T-helper 1 cell (primary cell): ENCODE measurements at regions not wholly inside any gene's neighbourhood (a gene's known extent, or its start where the extent isn't known, plus 50 kb on each side); places are given as distances from the start of the nearest gene placed in this dataset.

ENCODE experiments used
- DNase-seq, 5 donors: peaks; one replicate each; pipeline ENCODE4 v3.0.0-alpha.2; 2012 to 2020

DNA sequence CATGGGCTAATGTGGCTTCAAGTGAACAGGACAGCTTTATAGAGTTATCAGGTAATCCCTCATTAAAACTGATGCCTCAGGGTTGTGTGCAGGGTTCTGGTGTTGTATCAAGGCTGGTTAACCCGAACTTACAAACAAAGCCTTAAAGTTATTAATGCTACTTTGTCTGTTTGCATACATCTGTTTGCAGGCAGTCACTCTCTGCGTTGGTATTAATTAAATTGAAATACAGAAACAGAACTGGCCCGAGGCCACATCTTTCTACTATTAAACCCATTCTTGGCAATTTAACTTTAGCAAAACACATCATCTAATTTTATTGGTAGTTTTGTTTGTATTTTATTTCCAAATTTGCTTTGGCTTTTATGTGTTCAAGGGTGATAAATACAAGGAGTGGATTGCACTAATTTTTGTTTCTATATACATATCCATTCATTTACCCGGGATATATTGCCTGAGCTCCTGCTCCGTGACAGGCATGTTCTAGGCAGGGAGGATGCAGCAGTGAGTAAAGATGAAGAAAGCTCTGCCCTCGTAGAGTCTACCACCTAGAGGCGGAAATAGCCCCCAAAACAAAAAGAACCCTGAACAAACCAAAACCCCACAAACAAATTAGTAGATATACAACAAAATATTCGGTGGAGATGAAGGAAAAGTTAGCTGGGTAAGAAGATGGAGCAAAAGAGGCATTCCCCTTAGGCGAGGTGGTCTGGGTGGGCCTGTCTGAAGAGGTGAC lies 164.2 kb downstream of the MACROH2A1 start:
- no peak for DNase-seq

DNA sequence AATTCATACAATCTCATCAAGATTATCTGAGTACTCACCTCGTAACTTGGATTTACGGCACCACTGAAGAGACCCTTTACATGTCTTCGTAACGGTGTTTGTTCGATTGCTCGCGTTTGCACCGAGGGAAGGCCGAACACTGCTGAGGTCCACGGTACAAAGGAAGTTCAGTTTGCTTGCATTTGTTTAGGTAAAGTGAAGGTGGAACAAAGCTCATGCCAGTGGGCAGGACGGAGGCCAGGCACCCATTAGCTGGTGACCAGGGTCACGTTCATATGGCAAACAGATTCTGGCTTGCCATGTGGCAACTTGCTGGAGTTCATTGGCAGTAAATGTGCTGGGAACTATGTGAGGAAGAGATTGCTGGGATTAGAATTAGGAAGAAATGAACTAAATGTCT lies 164.8 kb downstream of the MACROH2A1 start:
- no peak for DNase-seq

DNA sequence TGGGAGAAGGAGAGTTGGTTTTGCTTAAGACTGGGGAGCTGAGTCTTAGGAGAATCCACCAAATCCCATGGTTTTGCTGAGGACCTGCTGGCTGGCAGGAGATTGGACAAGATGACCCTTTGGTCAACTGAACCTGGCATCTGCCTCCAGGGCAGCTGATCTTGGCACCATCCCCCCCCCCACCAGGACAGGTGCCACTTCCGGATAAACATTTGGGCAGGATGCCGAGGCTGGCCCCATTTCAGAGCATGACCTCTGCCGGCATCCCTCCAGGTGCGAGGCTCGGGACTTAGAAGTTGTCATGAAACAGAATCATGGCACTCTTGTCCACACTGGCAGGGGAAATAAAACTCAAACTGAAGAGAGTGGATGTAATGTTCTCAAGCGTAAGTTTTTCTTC lies 165.6 kb downstream of the MACROH2A1 start:
- DNase-seq, result no peak

DNA sequence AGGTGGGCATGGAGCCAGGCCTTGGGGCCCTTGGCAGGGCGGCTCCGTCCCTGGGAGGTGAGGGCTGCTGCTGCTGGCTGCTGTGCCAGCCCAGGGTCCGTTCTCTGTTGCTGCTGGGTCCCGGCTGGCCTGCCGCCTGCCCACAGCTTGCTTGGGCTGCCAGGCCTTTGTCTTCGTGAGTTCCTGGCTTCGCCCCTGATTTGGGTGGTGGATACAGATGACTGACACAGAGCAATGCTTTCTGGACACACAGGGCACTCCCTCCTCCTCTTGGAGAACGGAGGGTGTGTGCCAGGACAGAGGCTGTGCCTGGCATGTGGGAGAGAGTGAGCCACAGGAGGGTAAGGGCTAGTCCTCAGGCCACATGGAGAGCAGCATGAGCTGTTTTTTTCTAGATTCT lies 166.1 kb downstream of the MACROH2A1 start:
- no peak for DNase-seq

DNA sequence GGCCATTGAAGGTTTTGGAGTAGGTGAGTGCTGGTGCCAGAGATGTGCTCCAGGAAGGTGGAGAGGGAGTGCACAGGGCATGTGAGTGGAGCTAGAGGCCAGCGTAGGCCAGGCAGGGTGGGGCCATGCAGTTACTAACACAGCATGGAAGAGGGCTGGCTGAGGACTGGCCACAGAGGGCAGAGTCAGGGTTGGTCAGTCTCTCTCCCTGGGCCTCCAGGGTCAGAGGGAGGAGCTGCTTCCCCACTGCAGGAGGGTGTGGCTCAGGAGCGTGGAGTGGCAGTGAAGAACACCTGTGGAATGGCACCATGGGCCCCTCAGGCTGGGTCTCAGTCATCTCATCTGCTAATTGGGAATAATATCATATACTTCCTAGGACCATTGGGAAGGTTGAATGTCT lies 167.7 kb downstream of the MACROH2A1 start:
- no peak for DNase-seq

DNA sequence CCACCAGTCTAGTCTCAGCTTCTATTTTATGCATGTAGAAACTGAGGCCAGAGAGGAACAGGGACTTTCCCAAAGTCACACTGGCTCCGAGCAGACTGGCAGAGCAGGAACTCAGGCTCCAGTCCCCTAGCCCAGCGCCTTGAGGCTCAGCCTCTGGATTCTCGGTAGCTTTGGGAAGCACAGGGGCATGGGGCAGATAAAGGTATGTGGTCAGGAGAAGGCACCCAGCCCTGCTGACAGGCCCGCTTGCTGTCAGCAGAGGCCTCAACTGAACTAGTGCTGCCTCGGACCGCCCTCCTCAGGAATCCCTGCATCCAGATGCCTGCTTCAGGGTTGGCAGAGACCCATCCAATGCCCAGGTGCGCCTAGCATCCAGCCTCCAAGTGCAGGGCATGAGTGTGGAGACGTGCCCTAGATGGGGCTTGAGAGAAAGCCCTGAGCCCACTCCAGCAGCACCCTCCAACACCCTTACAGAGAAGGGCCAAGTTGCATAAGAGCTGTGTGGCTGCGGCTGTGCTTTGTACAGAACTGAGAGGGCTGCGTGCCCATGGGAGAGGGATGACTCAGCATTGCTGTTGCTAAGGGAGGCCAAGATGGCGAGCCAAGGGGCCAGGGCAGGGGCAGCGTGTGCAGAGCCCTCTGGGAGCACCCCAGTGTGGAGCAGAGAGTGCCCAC lies 168.6 kb downstream of the MACROH2A1 start:
- no peak for DNase-seq

DNA sequence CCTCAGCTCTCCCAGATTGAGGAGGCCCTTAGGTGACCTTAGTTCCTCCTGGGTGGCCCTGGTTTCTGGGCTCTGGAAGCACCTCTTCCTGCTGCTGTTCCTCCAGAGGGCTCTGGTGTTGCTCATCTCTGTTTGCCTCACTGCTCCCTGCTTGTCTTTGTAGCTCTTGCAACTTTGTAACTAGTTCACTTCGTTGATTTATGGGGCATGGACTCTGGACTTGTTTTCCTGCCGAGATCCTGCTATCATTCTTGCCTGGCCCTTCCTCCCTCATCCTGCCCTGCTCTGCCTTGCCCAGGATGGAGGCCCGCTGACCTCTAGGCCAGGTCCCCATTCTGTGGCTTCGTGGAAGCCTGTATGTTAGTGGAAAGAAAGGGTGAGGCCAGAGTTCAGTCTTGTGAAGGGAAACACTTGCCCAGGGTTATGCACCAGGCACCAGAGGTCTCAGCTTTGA lies 169.3 kb downstream of the MACROH2A1 start:
- no peak for DNase-seq

DNA sequence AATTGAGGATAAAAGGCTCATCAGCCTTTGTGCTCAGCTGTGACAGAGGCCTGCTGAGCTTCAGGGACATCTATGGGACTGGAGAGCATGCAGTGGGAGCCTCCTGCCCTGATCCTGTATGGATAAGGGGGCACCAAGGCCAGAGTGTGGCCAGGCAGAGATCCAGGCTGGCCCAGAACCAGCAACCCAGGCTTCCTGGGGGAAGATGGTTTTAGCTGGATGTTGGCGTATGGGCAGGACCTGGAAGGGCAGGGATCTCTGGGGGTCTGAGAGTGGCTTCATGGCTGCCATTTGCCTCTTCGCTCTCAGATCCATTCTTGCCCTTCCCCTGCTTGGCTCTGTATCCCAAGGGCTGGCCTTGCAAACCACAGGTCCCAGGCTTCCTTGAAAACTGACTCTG lies 169.9 kb downstream of the MACROH2A1 start:
- no peak for DNase-seq

DNA sequence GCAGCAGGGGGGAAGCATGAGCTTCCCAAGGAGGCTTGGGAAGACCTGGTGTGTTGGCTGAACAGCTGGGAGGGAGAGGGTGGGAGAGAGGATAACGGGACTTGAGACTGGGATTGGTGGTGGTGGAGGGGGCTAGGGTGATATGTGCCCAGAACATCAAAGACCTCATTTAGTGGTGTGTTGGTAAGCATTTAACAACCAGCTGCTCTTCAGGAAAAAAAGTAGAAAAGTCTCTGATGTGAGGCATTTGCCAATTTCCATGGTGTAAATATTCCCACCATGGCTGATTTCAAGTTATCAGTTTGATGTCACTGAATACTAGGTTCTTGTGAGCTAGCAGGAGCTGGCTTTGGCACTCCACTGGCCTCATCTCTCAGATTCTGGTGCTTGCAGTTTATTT lies 170.8 kb downstream of the MACROH2A1 start:
- no peak for DNase-seq

DNA sequence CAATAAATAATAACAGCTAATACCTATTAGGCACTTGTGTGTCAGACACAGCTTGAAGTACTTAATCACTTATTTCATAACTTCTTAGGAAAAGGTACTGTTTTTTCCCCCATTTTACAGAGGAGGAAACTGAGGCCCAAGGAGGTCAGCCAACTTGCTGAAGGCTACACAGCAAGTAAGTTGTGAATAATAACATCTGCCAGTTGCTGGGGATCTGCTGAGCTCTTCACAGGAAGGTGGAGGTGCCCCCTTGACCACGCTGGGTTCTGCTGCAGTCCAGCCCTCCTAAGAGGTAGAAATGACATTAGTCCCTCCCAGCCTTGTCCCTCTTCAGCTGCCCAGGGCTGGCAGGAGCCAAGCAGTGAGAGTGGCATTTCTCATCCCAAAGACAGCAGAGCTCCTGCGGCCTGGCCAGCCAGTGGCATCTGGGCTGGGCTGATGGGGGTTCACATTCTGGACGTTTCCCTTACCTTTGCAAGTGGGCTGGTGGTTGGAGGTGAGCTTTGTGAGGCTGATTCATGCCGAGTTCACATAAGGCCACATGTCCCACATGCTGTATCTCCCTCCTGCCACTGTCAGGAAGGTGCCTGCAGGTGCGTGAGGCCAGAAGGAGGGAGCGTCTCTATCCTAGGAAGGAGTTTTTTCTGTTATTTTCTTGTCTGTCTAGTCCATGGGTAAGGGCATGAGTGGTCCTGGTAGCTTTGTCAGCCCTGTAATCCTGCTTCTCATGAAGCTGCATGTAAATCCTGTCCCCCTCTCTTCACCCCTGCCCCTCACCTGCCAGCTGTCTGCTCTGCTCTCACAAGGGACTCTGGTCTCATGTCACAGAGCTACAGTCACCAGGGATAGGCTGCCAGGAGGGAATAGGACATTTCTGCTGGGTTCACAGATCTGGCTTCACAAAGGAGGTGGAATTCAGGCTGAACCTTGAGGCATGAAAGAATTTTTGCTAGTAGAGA lies 171.7 kb downstream of the MACROH2A1 start:
- no peak for DNase-seq

DNA sequence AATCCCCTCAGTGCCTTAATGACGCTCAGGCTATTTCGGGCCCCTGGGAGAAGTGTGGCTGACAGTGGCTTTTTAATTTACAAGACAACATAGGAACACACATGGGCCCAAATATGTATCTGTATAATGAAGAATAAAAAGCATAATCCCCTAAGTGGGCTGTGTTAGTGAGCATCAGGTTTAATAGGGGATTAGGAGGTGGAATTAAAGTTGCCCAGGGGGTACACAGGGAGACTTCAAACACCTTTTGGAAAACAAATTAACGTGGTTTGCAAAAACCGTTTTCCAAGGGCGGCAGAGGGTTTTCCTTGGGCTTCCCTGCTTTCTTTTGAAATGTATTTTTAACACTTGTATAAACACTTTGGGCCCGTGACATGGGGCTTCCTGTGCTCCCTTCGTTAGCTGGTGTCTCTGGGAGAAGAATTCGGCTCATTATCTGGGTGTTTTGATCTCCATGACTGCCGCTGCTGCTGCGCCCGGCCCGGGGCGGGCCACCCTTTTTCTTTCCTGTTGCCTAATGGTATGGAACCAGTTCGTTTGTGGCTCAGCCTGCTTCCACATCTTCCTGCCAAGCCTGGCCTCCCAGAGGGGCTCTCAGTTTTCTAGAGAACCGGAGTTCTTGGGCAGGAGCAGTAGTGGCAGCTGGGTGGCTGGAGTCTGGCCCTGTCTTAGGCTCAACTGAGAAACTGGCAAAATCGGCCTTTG lies 173.0 kb downstream of the MACROH2A1 start:
- no peak for DNase-seq

DNA sequence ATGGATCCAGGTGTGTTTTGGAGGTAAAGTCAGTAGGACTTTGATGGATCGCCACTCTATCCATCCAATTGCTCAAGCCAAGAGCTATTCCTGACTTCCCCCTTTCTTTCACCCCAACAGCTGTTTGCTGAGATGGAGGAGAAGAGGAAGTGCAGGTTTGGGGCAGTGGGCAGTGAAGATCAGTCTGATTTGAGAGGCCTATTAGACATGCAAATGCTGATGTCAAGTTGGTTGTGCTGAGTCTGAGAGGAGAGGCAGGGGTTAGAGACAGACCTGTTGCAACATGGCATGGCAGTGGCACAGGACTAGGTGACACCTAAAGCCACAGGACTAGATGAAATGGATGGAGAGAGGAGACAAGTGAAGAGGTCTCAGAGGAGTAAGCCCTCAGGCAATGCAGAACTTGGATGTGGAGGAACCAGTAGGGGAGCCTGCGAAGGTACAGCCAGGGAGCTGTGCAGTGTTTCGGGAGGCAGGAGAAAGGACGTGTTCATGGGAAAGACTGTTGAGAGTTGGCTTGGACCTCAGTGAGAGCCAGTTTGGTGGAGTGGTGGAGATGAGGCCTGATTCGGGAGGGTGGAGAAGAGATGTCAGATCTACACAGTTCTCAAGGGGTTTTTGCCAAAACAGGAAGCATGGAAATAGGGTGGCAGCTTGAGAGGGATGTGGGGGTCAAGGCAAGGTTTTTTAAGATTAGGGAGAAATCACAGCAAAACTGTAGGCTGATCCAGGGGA lies 175.0 kb downstream of the MACROH2A1 start:
- no peak for DNase-seq

DNA sequence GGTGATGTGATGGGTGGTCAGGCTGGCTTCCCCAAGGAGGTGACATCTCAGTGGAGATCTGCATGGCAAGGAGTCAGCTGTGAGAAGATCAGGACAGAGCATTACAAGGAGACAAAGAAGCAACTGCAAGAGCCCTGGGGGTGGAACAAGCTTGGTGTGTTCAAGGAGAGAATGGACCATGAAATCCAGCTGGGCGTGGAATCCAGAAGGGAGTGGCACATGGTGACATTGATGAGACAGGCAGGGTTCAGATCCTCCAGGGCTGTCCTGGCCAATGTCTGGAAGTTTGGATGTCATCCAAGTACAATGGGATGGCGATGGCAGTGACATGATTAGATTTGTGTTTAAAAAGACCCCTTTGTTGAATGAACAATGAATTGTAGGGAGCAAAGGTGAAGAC lies 175.6 kb downstream of the MACROH2A1 start:
- DNase-seq, result no peak

DNA sequence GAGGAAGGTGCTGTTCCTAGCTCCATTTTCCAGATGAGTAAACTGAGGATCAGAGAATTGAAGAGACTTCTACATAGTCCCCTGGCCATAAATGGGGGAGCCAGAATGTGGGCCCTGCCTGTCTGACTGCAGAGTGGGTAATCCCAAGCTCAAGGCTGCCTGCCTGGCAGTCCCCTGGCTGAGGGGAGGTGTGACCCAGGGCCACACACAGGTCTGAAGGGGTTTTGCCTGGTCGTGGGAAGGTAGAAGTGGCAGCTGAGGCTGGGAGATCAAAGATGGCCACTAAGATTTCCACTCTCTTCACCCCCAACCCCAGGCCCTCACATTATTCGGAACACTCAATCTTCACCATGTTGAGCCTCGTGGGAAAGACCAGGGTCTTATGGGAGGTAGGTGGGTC lies 176.3 kb downstream of the MACROH2A1 start:
- no peak for DNase-seq

DNA sequence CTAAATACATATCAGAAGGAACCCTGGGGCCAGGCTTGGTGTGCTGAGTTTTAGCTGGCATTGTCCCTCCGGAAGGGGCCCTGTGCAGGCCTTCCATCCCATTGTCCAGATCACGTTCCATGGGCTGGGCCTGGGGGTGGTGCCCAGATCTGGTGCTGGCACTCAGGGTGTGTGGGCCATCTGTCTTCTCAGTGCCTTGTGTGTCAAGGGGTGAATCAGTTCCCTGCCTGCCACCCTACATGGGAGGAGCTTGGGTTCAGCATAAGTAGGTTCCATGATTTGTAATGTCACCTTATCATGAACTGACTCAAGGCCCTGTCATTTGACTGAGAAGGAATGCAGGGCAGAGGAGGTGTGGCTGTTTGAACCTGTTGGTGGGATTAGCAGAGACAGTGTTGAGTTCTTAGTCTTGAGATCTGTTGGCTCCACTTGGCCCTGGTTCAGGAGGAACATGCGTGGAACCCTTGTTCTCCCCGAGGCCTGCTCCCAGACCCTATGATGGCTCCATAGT lies 176.8 kb downstream of the MACROH2A1 start:
- no peak for DNase-seq

DNA sequence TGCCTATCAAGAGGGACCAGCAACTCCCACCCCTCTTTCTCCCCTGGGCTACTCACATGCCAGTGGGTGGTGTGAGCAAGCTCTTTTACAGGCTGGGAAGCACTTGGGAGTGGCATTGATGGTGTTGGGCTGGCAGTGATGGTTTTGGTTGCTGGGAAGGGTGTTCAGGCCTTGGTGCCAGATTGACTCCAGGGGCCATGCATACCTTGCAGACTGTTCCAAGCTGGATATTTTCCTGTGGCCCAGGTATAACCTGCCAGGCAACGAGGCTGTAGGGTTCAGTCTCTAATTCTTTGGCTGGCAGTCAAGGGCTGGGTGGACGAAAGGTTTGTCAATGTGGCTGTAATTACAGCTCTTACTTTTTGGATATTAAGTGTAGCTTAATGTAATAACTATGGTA lies 177.3 kb downstream of the MACROH2A1 start:
- no peak for DNase-seq

DNA sequence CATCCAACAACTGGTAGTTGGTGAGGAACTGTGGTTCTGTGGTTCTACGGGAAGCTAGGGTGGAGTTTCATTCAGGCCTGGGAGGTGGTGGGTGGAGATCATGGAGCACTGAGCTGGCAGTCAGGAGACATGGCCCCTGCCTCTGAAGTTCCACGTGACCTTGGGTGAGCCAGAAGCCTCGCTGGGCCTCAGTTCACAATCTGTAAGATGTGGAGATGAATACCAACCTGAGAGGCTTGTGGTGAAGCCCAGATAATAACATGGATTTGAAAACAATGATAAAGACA lies 177.9 kb downstream of the MACROH2A1 start:
- no peak for DNase-seq

DNA sequence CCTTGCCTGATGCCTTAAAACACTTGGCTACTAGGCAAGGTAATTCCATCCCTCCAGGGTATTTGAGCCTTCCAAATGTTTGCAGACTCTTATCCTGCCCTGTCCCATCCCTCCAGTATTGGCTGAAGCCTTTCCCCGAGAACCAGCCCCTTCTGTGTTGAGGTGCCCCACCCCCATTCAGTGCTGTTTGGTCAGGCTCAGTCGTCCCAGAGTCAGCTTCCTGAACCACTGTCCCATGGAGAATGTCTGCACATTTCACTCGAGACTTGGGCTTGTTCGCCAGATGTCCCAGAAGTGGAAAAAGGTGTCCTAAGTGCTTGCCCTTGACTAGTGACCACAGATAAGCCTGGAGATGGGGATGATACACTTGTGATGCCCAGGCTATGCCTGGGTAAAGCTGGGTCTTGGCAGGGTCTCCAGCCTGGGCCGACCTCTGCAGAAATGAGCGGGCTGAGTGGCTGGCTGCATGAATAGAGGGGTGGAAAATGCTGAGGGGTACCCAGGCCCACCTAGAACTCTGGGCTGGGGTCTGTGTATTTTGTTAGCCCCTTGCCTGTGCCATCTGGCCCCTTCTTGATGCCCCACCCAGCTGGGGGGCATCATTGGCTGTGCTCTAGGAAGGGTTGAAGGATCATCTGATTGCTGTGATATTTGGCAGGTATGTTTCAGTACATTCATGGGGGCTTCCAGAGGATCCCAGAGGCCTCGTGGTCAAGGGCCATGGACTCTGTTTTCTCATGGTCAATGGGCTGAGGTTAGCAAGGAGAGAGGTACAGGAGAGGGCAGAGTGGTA lies 178.4 kb downstream of the MACROH2A1 start:
- DNase-seq, result no peak

DNA sequence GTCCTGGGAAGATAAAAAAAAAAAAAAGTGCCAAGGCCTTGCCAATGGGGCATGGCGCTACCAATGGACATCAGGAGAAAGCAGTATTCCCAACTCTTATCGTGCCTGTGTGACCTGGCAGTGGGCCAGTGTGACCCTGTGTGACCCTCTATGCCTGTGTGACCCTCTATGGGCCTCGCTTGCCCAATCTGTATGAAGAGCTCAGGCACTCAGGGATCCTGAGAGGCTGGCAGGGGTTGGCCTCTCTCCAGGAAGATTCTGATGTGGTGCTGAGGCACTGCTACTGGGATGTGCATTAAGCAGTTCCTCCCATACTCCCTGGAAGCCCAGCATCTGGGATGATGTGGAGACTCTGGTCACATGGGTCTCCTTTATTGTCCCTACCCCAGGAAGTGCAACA lies 179.2 kb downstream of the MACROH2A1 start:
- no peak for DNase-seq

DNA sequence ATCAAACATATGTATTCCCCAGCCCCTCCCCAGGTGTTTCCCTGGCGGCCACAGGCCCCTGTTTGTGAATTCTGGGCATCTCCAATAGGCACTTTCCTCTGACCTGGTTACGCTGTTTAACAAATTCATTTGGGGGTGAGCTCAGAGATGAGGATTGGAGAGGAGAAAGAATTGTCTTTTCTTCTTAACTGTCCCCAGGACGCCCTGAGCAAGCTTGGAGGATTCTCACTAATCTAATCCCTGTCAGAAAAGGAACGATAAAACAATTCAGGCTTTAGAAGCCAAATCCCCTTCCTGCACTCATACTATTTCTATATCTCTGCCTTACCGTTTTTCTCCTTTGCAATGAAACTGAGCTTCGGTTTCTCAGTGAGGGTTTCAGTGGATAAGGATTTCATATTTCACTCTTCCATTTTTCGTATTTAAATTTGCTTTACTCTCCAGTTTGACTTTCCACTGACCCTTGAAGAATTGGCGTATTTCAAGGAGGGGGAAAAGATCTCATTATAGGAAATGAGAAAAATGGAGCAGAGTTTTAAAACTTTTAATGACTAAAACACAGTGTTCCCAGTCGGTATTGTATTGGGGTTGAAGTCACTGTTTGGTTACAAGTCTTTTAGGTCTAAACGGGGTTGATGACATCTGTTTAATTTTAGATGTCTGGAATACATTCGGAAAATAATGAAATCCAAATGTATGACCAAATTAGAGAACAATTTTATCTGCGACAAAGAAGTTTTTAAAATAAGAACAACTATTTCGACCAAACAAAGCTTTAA lies 180.1 kb downstream of the MACROH2A1 start:
- no peak for DNase-seq

DNA sequence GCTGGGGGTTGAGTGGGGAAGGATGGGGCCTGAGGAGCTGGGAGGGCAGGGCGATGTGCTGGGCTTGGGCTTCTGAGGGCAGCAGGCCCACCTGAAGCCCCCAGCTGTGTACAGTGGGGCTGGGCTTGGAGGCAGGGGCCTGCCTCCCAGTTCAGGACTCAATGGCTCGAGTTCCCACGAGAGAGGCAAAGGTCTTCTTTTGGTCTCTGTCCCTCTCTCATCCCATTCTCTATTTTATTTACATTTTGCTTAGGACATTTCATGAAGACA lies 180.6 kb downstream of the MACROH2A1 start:
- no peak for DNase-seq
